B cell (primary cell): ENCODE measurements at regions not wholly inside any gene's neighbourhood (a gene's known extent, or its start where the extent isn't known, plus 50 kb on each side); places are given as distances from the start of the nearest gene placed in this dataset.

Experiments
- ATAC-seq: fragments of 200-7000 bp; cut with Tn5 transposase; one replicate; pipeline ENCODE4 v1.10.0; 2021; ENCODE audit warnings: low read depth, mild to moderate bottlenecking, moderate number of reproducible peaks, moderate library complexity
- CTCF ChIA-PET: fragments of 350-600 bp; sonication (Branson Sonifier 250); formaldehyde crosslinking; loops from one replicate; lab custom pipeline; 2021; ENCODE audit warnings: antibody characterized with exemption, inconsistent platforms; lab: Charles Lee
- POLR2A ChIA-PET: fragments of 350-600 bp; sonication (Branson Sonifier 250); formaldehyde crosslinking; loops from one replicate; lab custom pipeline; 2021; ENCODE audit warnings: antibody characterized with exemption; lab: Charles Lee
- DNase-seq: peaks from one replicate; pipeline ENCODE4 v3.0.0; 2013
- H2AFZ ChIP-seq: 2 replicates; pipeline ENCODE4 v1.6.1; 2012; ENCODE audit warnings: mild to moderate bottlenecking, low read depth, low read length; ENCODE audit not compliant: insufficient read depth, poor library complexity, severe bottlenecking
- H3K27ac ChIP-seq, 2 donors: 1 replicate in 1 of 2; 2 replicates in 1 of 2; pipeline ENCODE4 v1.5.1; 2012 to 2013; ENCODE audit warnings: low read length in 2 of 2, mild to moderate bottlenecking in 2 of 2, moderate library complexity in 1 of 2
- H3K27me3 ChIP-seq, 4 experiments: fragments of 200-600 bp in 1 of 4; sonication (generic) in 1 of 4; replicated peaks in 1 of 4; 1 replicate in 2 of 4; 2 replicates in 2 of 4; pipeline versions ENCODE4 v1.6.1 to v1.7.0; 2013 to 2016; ENCODE audit warnings: low read length in 3 of 4, mild to moderate bottlenecking in 2 of 4, mixed read lengths in 1 of 4, moderate library complexity in 1 of 4; ENCODE audit not compliant: insufficient read depth in 4 of 4, control insufficient read depth in 3 of 4; ENCODE audit errors: control extremely low read depth in 1 of 4
- H3K36me3 ChIP-seq, 2 experiments: replicated peaks in 1 of 2; 1 replicate in 1 of 2; 2 replicates in 1 of 2; pipeline versions ENCODE4 v1.6.1 to v1.7.1; 2013; ENCODE audit warnings: low read length in 1 of 2; ENCODE audit not compliant: insufficient read depth in 2 of 2, control insufficient read depth in 1 of 2; ENCODE audit errors: control extremely low read depth in 1 of 2, extremely low read depth in 1 of 2
- H3K4me1 ChIP-seq, 2 donors: fragments of 200-600 bp in 1 of 2; sonication (generic) in 1 of 2; 1 replicate in 1 of 2; 2 replicates in 1 of 2; pipeline versions ENCODE4 v1.5.1 to v1.6.1; 2013 to 2017; ENCODE audit warnings: low read length in 2 of 2; ENCODE audit not compliant: control insufficient read depth in 2 of 2, insufficient read depth in 2 of 2
- H3K4me2 ChIP-seq: replicated peaks from 2 replicates; pipeline ENCODE3; 2012; ENCODE audit warnings: mild to moderate bottlenecking, low read depth, low read length; ENCODE audit not compliant: poor library complexity, severe bottlenecking
- H3K4me3 ChIP-seq, 5 experiments: fragments of 200-600 bp in 1 of 5; sonication (generic) in 1 of 5; 1 replicate in 3 of 5; 2 replicates in 2 of 5; pipeline versions ENCODE4 v1.5.1 to v1.7.0; 2011 to 2016; ENCODE audit warnings: low read length in 4 of 5, mild to moderate bottlenecking in 4 of 5, low read depth in 2 of 5, control low read depth in 1 of 5, moderate library complexity in 1 of 5; ENCODE audit not compliant: insufficient read depth in 1 of 5; ENCODE audit errors: control extremely low read depth in 1 of 5, extremely low read depth in 1 of 5
- H3K79me2 ChIP-seq: fragments of 200-600 bp; sonication (generic); one replicate; pipeline ENCODE4 v1.6.0; 2016; ENCODE audit warnings: low read length; ENCODE audit not compliant: control insufficient read depth, insufficient read depth
- H3K9ac ChIP-seq: fragments of 200-600 bp; sonication (generic); 2 replicates; pipeline ENCODE4 v1.6.1; 2017; ENCODE audit warnings: mild to moderate bottlenecking, low read length, moderate library complexity
- H3K9me3 ChIP-seq, 3 donors: one replicate each; pipeline versions ENCODE4 v1.6.1 to v1.7.1; 2013; ENCODE audit warnings: low read length in 2 of 3; ENCODE audit not compliant: control insufficient read depth in 2 of 3, insufficient read depth in 1 of 3; ENCODE audit errors: control extremely low read depth in 1 of 3
- H4K20me1 ChIP-seq: 2 replicates; pipeline ENCODE4 v1.6.0; 2012; ENCODE audit warnings: mild to moderate bottlenecking, low read length; ENCODE audit not compliant: insufficient read depth, control insufficient read depth, poor library complexity, severe bottlenecking
- H3K27ac Mint-ChIP-seq: one replicate; pipeline ENCODE4 v1.8.0; 2021; ENCODE audit warnings: mixed read lengths
- H3K27me3 Mint-ChIP-seq: one replicate; pipeline ENCODE4 v1.8.0; 2021; ENCODE audit warnings: mixed read lengths
- H3K4me1 Mint-ChIP-seq: one replicate; pipeline ENCODE4 v1.8.0; 2021; ENCODE audit warnings: mixed read lengths
- H3K4me3 Mint-ChIP-seq: one replicate; pipeline ENCODE4 v1.8.0; 2021; ENCODE audit warnings: mixed read lengths
- H3K9me3 Mint-ChIP-seq: one replicate; pipeline ENCODE4 v1.8.0; 2022; ENCODE audit warnings: mixed read lengths; ENCODE audit not compliant: insufficient read depth
- CTCF ChIP-seq: fragments of 200-600 bp; IDR thresholded peaks from one replicate; pipeline ENCODE4 v1.8.0; 2022; ENCODE audit warnings: antibody characterized with exemption, mild to moderate bottlenecking
- EZH2 ChIP-seq: IDR thresholded peaks from 2 replicates; pipeline ENCODE4 v1.6.1; 2012; ENCODE audit warnings: borderline replicate concordance, low read depth, mild to moderate bottlenecking, moderate library complexity, low read length; ENCODE audit not compliant: insufficient read depth, poor library complexity, severe bottlenecking
- WGBS: methylation state at CpG from one replicate; pipeline ENCODE4 v1.1.5; 2013; ENCODE audit warnings: missing lambda C conversion rate; ENCODE audit not compliant: insufficient coverage; 5-methylcytosine and 5-hydroxymethylcytosine counted together
- intact Hi-C: fragments of 100-400 bp; cut with micrococcal nuclease; formaldehyde crosslinking; loops from one replicate; pipeline ENCODE4 v1.10.0; 2022

GRCh38 chr5:35478856-35479682 is 138.6 kb upstream of the SPEF2 start:
- H3K4me2 ChIP-seq, result peak overlapping the region; percentile 51
- Mint-ChIP-seq H3K4me3 (peak overlapping the region; percentile 8), H3K27ac (no peak overlapping the region), H3K27me3 (peaks cover 4% of the 10 kb centered on the region), H3K9me3 (peaks cover 3% of the 10 kb centered on the region), H3K4me1 (peaks cover 9% of the 10 kb centered on the region)
- no peak for DNase-seq
- TF ChIP-seq EZH2, result no peak
- TF ChIP-seq CTCF, result no peak
- ChIA-PET POLR2A (no interaction called here), CTCF (no interaction called here)
- H4K20me1 ChIP-seq, result no peaks in the 10 kb centered on the region
- H3K79me2 ChIP-seq, result no peaks in the 10 kb centered on the region
- H3K27me3 ChIP-seq, result no peaks in the 10 kb centered on the region
- intact Hi-C loops, result no loop called here
- no peaks in the 10 kb centered on the region for H3K9me3 ChIP-seq
- H3K9ac ChIP-seq, result no peak overlapping the region
- H3K36me3 ChIP-seq, result no peaks in the 10 kb centered on the region
- WGBS, result 60% methylated on average over 2 of the region's 5 CpGs
- ATAC-seq, result no peak
- peak overlapping the region in 1 of 5 experiments; percentile 15 for H3K4me3 ChIP-seq
- no peak overlapping the region for H3K27ac ChIP-seq
- H2AFZ ChIP-seq, result peak overlapping the region; percentile 78
- peaks cover 0 to 4% of the 10 kb centered on the region in 2 donors for H3K4me1 ChIP-seq

GRCh38 chr5:35477911-35478310 is 139.8 kb upstream of the SPEF2 start:
- intact Hi-C loops, result no loop called here
- no peaks in the 10 kb centered on the region for H3K27me3 ChIP-seq
- no peaks in the 10 kb centered on the region for H3K79me2 ChIP-seq

More at GRCh38 chr5:35477911-35478310, 139.8 kb upstream of the SPEF2 start:
- peaks cover 0 to 4% of the 10 kb centered on the region in 2 donors for H3K4me1 ChIP-seq
- DNase-seq (no peak), ATAC-seq (no peak)
- H3K36me3 ChIP-seq, result no peaks in the 10 kb centered on the region
- TF ChIP-seq EZH2, result no peak
- Mint-ChIP-seq H3K27ac (no peak overlapping the region), H3K9me3 (peaks cover 3% of the 10 kb centered on the region), H3K4me3 (no peak overlapping the region), H3K27me3 (peaks cover 4% of the 10 kb centered on the region), H3K4me1 (peaks cover 9% of the 10 kb centered on the region)
- H3K4me3 ChIP-seq, result no peak overlapping the region
- ChIA-PET CTCF (no interaction called here), POLR2A (no interaction called here)
- no peak overlapping the region for H3K27ac ChIP-seq
- no peaks in the 10 kb centered on the region for H3K9me3 ChIP-seq
- no peak overlapping the region for H3K4me2 ChIP-seq
- H3K9ac ChIP-seq, result no peak overlapping the region
- no peaks in the 10 kb centered on the region for H4K20me1 ChIP-seq
- peak overlapping the region; percentile 32 for H2AFZ ChIP-seq
